ENCODE measurements at regions not wholly inside any gene's neighbourhood (a gene's known extent, or its start where the extent isn't known, plus 50 kb on each side); places are given as distances from the start of the nearest gene placed in this dataset.

GRCh38 chr12:63318933-63319332 is 167.9 kb upstream of the AVPR1A start:
- DNase-seq (ENCODE audit: low spot score): no peak

GRCh38 chr12:63318313-63318712 is 167.3 kb upstream of the AVPR1A start:
- no peak for DNase-seq (ENCODE audit: low spot score)

GRCh38 chr12:63317880-63318279 is 166.9 kb upstream of the AVPR1A start:
- DNase-seq (ENCODE audit: low spot score): no peak

- DNase-seq (ENCODE audit: low spot score): no peak
Measured at GRCh38 chr12:63317286-63317846, 166.4 kb upstream of the AVPR1A start.

- no peak for DNase-seq (ENCODE audit: low spot score)
Measured at GRCh38 chr12:63313139-63313538, 162.1 kb upstream of the AVPR1A start.

GRCh38 chr12:63308671-63309070 is 157.7 kb upstream of the AVPR1A start:
- DNase-seq (ENCODE audit: low spot score): peak; percentile 20

GRCh38 chr12:63307849-63308248 is 156.8 kb upstream of the AVPR1A start:
- no peak for DNase-seq (ENCODE audit: low spot score)

GRCh38 chr12:63305901-63306875 is 155.2 kb upstream of the AVPR1A start:
- DNase-seq (ENCODE audit: low spot score): no peak

GRCh38 chr12:63304887-63305316 is 153.9 kb upstream of the AVPR1A start:
- no peak for DNase-seq (ENCODE audit: low spot score)

GRCh38 chr12:63302941-63303536 is 152.0 kb upstream of the AVPR1A start:
- DNase-seq (ENCODE audit: low spot score): peak; percentile 52

- no peak for DNase-seq (ENCODE audit: low spot score)
Measured at GRCh38 chr12:63302269-63302940, 151.4 kb upstream of the AVPR1A start.

GRCh38 chr12:63301311-63301710 is 150.3 kb upstream of the AVPR1A start:
- DNase-seq (ENCODE audit: low spot score): no peak

- DNase-seq (ENCODE audit: low spot score): no peak
Measured at GRCh38 chr12:63298386-63298930, 147.5 kb upstream of the AVPR1A start.

- DNase-seq (ENCODE audit: low spot score): peak; percentile 82
Measured at GRCh38 chr12:63294327-63294632, 143.3 kb upstream of the AVPR1A start.

GRCh38 chr12:63292471-63293221 is 141.6 kb upstream of the AVPR1A start:
- no peak for DNase-seq (ENCODE audit: low spot score)

GRCh38 chr12:63276537-63277365 is 125.8 kb upstream of the AVPR1A start:
- peak; percentile 13 for DNase-seq (ENCODE audit: low spot score)

GRCh38 chr12:63266988-63267387 is 116.0 kb upstream of the AVPR1A start:
- no peak for DNase-seq (ENCODE audit: low spot score)

GRCh38 chr12:63264629-63265028 is 113.6 kb upstream of the AVPR1A start:
- DNase-seq (ENCODE audit: low spot score): no peak

GRCh38 chr12:63250486-63250885 is 99.5 kb upstream of the AVPR1A start:
- DNase-seq (ENCODE audit: low spot score): no peak

- DNase-seq (ENCODE audit: low spot score): peak; percentile 36
Measured at GRCh38 chr12:63238892-63239291, 87.9 kb upstream of the AVPR1A start.

- DNase-seq (ENCODE audit: low spot score): no peak
Measured at GRCh38 chr12:63232896-63233295, 81.9 kb upstream of the AVPR1A start.

Measured in COLO829 (cell line).